KOPT-K1 (cell line): ENCODE measurements at regions not wholly inside any gene's neighbourhood (a gene's known extent, or its start where the extent isn't known, plus 50 kb on each side); places are given as distances from the start of the nearest gene placed in this dataset.
"Not testable (repeated sequence)": the region's sequence is repeated elsewhere in the genome, so short reads cannot be mapped to it uniquely, and the experiment has no call there.

ENCODE experiments used
- H3K27ac ChIP-seq: fragments of 200-600 bp; sonication (generic); 2 replicates; pipeline ENCODE4 v1.5.1; 2016; ENCODE audit warnings: antibody characterized with exemption, mild to moderate bottlenecking, low read depth, low read length; ENCODE audit not compliant: poor library complexity, severe bottlenecking
- H3K36me3 ChIP-seq: fragments of 200-600 bp; sonication (generic); 2 replicates; pipeline ENCODE4 v1.5.1; 2017; ENCODE audit warnings: antibody characterized with exemption, mild to moderate bottlenecking, low read length, moderate library complexity; ENCODE audit not compliant: insufficient read depth
- H3K9me3 ChIP-seq: fragments of 200-600 bp; sonication (generic); 2 replicates; pipeline ENCODE4 v1.5.1; 2017; ENCODE audit warnings: antibody characterized with exemption, low read length, mild to moderate bottlenecking; ENCODE audit not compliant: insufficient read depth, poor library complexity, severe bottlenecking

DNA sequence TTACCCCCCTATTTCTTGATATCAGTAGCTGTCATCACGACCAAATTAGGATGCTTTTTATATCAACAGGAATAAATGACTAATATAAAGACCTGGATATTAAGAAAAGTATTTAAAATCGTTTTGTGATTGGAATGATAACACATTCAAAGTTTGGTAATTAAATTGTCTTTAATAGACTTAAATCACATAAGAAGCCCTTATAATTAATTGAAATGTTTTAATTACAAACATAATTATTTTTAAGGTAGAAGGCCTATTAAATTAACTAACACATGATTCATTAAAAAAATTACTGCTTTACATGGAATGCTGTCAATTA lies 412.4 kb downstream of the FUT8 start:
- Histone ChIP-seq H3K27ac (no peak overlapping the region), H3K9me3 (no peaks in the 10 kb centered on the region), H3K36me3 (no peaks in the 10 kb centered on the region)

DNA sequence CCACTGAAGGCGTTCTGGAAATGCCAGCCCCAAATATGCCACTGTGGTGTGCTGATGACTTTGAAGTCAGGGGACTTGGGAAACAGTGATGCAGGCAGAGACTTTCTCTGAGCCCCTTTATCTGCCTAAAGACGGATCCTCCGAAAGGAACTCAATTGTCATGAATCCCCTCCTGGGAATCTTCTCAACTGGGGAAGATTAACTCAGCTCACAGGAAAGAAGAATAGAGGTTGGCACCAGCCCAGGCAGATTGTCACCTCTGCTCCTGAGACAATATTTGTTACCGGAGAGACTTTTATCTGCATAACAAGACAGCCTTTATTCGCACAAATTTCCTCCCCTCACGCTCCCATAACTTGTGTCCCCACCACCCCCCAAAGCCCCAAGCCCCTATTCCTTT lies 414.4 kb downstream of the FUT8 start:
- Histone ChIP-seq H3K27ac (no peak overlapping the region), H3K9me3 (no peaks in the 10 kb centered on the region), H3K36me3 (no peaks in the 10 kb centered on the region)

GRCh38 chr14:65827520-65827919 lies 415.0 kb downstream of the FUT8 start:
- Histone ChIP-seq H3K36me3 (no peaks in the 10 kb centered on the region), H3K27ac (no peak overlapping the region), H3K9me3 (no peaks in the 10 kb centered on the region)

DNA sequence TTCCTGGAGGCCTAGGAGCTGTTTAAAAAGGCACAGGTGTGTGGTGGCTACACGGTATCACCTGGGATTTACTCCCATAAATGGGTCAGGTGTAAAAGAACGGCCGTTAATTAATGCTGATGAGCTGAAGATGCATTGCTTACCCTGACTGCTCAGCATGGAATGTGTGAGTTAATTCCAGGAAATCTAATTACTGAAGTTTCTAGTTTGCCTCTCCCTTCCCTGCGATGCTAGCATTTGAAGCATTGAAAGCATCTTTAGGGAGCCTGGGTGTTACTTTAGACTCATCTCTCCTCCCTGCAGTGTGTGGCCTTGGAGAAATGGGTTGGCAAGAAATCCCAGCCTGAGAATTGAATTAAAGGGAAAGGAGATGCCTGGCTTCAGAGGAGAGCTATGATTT lies 415.9 kb downstream of the FUT8 start:
- Histone ChIP-seq H3K36me3 (no peaks in the 10 kb centered on the region), H3K9me3 (no peaks in the 10 kb centered on the region), H3K27ac (no peak overlapping the region)

DNA sequence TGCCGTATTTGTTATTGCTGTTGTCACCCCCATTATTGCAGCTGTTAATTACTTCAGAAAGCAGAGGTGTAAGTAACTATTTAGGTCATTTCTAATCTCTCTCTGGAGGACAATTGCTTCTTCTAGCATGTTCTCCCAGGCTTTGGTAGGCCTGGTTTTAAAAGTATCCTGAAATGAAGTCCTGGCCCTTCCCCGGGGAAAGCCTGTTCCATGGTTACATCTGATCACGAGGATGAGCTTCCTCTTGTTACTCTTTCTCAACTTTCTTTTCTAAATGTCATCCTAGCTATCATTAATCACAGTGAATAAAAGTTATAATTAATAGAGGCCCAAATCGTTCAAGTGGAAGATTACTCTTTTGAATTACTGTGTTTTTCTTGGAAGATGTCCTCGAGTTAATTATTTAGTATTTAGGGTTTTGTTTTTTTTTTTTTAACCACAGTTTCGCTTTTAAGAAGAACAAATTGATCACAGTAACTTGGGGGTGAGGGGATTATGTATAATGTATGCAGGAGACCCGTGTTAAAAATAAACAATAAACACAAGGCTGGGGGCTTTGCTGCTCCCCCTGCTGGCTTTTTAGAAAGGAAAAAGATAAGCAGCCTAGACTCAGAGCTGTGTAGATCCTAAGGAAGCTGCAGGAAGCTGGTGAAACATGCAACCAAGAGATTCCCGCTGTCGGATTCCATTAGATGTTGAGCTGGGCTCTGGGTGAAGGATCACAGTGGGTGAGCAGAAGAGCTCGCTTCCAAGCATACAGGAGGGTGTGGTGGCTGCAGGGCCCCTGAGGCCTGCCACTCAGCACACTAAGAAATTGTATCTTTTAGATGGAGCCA lies 420.1 kb downstream of the FUT8 start:
- Histone ChIP-seq H3K27ac (peak overlapping the region; percentile 66), H3K9me3 (no peaks in the 10 kb centered on the region), H3K36me3 (no peaks in the 10 kb centered on the region)

DNA sequence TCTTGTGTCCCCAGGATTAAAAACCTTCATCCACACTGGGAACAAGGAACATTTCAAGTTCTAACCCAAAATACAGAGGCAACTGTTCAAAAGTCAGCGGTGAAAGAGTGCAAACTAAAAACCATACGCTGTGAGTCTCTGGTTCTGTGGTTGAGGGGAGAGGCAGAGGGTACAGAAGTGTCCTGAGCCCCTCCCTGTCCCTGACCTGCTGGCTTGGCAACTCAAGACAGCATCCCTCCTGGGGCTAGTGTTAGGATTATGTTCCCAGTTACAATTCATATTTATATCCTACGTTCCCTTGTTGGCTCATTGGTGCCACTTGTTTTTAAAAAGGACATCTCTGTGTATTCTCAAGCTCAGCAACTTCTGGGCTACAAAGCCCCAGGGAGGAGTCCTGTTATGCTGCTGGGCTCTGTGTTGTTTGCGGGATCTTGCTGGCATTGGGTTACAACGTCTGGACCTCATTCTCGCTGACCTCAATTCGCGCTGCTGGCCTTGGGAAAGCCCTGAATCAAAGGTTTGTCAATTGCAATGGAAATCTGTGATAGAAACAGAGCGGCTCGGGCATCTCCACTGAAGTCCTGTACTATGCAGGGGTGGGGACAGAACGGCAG lies 420.8 kb downstream of the FUT8 start:
- Histone ChIP-seq H3K9me3 (no peaks in the 10 kb centered on the region), H3K36me3 (no peaks in the 10 kb centered on the region), H3K27ac (peak overlapping the region; percentile 66)

- Histone ChIP-seq H3K36me3 (no peaks in the 10 kb centered on the region), H3K27ac (no peak overlapping the region), H3K9me3 (no peaks in the 10 kb centered on the region)
Measured at GRCh38 chr14:65834051-65834450, 421.5 kb downstream of the FUT8 start.

DNA sequence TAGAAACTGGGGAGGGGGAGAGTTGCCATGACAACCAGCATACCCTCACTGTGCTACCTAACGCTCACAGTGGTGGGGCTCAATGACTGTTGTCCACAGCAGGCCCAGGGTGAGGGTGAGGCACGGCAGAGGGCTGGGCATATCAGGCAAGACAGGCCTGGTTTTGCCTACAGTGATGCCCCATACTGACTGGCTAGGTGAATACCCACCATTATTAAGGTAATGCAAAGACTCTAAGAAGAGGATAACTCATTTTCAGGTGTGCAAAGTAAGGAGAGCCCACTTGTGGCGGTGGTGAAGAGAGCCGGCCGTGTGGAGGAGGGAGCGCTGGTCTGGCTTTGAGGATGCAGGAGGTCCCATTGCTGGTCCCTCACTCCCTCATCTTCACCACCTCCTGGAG lies 422.3 kb downstream of the FUT8 start:
- H3K36me3 ChIP-seq = no peaks in the 10 kb centered on the region
- no peaks in the 10 kb centered on the region for H3K9me3 ChIP-seq
- H3K27ac ChIP-seq = peak overlapping the region; percentile 10

GRCh38 chr14:65835501-65835900 lies 423.0 kb downstream of the FUT8 start:
- no peaks in the 10 kb centered on the region for H3K36me3 ChIP-seq
- H3K9me3 ChIP-seq = no peaks in the 10 kb centered on the region
- peak overlapping the region; percentile 10 for H3K27ac ChIP-seq

DNA sequence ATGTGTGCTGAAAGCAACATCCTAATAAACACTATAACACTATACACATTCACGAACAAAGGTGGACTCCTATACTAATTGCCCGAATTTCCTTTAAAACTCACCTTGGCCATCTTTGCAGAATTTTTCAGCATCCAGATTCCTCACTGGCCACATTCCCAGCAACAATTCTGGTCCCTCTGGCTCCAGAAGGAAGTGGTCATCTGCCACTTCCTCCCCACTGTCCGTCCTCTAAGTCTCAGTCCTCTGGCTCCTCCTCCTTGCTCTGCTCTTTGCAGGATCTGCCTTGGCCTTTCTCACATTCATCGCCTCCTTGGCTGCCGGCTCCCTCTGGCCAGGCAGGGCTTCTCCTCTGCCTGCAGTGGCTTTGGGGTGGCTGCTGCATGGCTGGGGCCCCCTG lies 426.0 kb downstream of the FUT8 start:
- Histone ChIP-seq H3K9me3 (no peaks in the 10 kb centered on the region), H3K36me3 (no peaks in the 10 kb centered on the region), H3K27ac (peak overlapping the region; percentile 33)

- Histone ChIP-seq H3K36me3 (no peaks in the 10 kb centered on the region), H3K27ac (peak overlapping the region; percentile 37), H3K9me3 (no peaks in the 10 kb centered on the region)
Measured at GRCh38 chr14:65840118-65840751, 427.7 kb downstream of the FUT8 start.

DNA sequence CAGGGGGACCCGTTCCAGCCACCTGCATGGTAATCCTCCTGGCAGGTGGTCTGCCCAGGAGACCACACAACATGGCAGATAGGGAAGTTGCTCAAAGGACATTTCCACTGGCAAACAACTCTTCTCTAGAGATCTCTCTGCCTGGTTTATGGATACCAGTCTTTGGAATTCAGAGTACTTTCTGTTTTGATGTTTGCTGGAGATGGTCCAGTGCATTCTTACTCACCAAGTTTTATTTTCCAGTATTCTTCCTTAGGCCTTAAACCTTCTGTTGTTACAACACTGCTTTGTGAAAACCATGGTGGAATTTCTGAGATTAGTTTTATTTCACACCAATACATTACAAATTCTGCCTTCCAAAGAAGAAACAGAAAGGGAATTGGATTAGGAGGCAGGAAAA lies 428.3 kb downstream of the FUT8 start:
- H3K27ac ChIP-seq = peak overlapping the region; percentile 25
- H3K36me3 ChIP-seq = no peaks in the 10 kb centered on the region
- H3K9me3 ChIP-seq = no peaks in the 10 kb centered on the region

DNA sequence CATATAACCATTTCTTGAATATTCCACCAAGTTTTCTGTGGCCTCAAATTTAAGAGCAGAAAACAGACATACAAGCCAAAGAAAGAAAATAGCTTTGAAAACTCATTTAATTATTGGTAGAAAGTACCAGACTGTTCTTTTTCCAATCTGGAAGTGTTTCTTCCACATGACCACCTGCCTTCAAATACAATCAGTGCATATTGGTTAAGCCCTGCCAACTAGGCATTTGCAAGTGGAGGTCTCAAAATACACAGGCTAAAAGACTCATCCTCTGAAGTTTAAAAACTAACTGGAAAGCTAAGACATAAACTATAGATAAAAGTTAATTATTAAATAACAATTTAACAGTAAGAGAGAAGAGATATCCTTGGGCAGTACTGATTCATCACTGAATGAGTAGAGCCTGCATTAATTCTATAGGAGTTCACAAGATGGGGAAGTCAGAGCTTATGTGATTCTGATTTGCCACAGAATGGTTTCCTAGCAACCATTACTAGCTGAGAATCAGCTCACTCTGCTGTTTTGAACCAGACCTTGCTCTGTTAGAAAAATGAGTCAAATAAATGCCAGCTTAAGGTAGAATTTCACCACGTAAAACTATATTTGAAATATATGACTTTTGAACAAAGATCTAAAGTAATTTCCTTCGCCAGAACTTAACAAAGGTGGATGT lies 433.8 kb downstream of the FUT8 start:
- Histone ChIP-seq H3K9me3 (peaks cover 9% of the 10 kb centered on the region), H3K27ac (peak overlapping the region; percentile 96), H3K36me3 (no peaks in the 10 kb centered on the region)

GRCh38 chr14:65847075-65847847 lies 434.7 kb downstream of the FUT8 start:
- H3K27ac ChIP-seq = peak overlapping the region; percentile 96
- no peaks in the 10 kb centered on the region for H3K36me3 ChIP-seq
- peaks cover 19% of the 10 kb centered on the region for H3K9me3 ChIP-seq

DNA sequence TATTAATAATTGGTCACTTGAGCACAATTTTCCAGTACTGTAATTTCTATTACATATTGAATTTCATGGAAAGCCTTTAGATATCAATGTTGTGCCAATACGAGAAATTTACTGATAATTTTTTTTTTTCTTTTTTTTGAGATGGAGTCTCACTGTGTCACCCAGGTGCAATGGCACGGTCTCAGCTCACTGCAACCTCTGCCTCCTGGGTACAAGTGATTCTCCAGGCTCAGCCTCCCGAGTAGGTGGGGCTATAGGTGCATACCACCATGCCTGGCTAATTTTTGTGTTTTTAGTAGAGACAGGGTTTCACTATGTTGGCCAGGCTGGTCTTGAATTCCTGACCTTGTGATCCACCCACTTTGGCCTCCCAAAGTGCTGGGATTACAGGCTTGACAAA lies 435.4 kb downstream of the FUT8 start:
- not testable (repeated sequence) for H3K36me3 ChIP-seq
- H3K27ac ChIP-seq = peak overlapping the region; percentile 96
- peaks cover 25% of the 10 kb centered on the region for H3K9me3 ChIP-seq
